ENCODE measurements at regions not wholly inside any gene's neighbourhood (a gene's known extent, or its start where the extent isn't known, plus 50 kb on each side); places are given as distances from the start of the nearest gene placed in this dataset.

DNA sequence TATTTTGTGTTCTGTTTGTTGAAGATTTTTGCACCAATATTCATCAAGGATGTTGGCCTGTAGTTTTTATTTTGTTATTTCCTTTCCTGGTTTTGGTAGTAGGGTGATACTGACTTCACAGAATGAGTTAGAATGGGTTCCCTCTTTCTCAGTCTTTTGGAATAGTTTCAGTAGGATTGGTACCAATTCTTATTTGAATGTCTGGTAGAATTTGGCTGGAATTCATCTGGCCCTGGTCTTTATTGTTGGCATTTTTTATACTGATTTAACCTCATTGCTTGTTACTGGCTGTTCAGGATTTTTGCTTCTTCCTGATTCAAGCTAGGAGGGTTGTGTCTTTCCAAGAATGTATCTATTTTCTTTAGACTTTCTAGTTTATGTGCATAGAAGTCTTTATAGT lies 263.7 kb downstream of the SOX11 start:
- DNase-seq (ENCODE audit: low spot score) = no peak

DNA sequence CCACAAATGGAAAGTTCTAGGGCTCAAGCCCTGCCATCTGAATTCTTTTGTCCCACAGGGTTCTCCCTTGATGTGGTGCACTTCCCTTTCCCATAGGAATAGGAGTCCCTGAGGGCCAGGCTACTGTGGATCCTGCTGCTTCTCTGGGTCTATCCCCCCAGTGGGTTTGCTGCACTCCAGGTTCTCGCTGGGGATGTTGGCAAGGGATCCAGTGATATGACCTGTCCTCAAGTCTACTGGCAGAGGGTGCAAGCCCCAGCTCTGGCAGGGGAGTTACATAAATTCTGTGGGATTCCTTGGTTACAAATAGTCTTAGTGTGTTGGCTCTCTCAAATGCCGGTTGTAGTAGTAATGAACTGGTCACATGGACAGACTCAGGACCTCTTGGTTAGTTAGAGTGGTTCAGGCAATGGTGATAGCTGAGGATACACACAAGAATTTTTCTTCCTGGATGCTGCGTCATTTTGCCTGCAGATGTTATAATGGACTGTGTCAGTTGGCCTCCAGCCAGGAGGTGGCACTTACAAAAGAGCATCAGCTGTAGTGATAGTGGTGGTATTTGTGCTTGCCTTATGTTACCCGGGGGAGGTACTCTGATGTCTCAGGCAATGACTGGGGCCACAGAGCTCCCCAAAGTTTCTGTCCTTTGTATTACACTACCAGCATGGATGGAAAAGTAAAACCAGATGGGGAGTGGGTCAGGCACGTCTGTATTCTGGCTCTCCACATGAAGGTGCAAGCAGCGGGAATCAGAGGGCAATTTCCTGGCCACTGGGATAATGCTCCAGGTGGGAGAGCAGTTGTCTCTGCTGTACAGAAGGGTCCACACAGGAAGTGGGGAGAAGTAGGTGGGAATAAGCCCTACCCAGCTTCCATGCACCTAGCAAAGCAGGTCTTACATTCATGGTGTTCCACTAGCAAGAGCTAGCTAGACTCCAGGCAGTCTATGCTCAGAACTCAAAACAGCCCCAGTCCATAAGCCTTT lies 267.9 kb downstream of the SOX11 start:
- no peak for DNase-seq (ENCODE audit: low spot score)

DNA sequence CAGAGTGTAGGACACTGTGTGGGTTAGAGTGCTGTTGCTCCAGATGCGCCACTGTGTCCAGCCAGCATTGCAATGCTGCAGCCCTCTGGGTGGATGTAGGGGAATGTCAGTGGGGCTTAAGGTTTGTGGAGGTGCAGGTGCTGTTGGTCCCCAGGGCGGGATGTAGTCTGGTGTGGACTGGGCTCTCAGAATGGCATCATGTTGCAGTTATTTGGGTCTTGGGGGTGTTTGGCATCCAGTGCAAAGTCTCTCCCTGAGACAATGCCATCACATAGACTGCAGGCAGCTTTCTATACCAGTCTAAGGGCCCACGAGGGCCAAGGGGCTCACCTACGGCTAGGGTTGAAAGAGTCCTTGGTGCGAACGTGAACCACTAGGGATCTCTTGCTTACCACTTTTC lies 275.3 kb downstream of the SOX11 start:
- DNase-seq (ENCODE audit: low spot score) = no peak

DNA sequence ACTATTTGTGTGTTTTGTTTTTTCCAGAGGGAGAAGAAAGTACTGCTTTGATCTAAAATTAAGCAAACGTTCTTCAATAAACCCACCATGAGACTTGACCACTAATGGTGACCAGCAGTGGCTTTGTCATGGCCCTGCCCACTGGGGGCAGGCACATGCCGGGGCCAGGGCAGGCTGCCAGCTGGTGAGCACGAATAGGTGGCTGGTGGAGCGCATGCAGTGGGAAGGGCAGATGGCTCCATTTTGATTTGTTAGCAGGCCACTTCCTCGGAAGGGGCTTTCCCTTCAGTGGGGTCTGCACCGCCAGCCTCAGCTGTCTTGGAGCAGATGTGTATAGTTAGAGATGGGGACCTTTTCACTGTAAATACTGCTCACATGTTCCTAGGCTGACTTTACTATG lies 277.1 kb downstream of the SOX11 start:
- no peak for DNase-seq (ENCODE audit: low spot score)

DNA sequence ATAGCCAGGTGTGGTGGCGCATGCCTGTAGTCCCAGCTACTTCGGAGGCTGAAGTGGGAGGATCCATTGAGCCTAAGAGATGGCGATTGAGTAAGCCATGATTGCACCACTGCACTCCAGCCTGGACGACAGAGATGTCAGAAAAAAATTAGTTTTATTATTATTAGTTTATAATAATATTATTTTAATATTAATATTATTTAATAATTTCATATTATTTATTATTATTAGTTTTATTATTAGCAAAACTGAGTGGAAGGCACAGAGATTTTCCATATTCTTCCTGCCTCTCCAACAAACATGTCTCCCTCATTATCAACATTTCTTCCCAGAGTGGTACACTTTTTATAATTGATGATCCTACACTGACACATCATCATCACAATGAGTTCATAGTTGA lies 278.2 kb downstream of the SOX11 start:
- DNase-seq (ENCODE audit: low spot score) = no peak

DNA sequence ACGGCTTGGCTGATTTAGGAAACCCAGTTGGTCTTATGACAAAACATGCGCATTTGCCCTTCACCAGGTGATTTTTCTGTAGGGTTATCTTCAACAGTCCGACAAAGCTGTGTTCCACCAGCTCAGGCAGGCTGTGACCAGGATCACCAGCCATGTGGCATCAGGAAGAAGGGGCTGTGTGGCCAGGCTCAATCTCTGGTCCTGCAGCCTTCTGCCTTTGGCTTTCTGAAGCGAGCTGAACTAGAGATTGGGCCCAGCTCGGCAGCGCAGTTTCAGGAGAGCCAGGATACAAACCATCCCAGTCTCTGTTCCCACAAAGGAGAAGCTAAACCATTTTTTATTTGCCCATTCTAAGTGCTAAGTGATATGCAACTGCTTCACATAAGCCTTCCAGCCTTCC lies 282.3 kb downstream of the SOX11 start:
- no peak for DNase-seq (ENCODE audit: low spot score)

DNA sequence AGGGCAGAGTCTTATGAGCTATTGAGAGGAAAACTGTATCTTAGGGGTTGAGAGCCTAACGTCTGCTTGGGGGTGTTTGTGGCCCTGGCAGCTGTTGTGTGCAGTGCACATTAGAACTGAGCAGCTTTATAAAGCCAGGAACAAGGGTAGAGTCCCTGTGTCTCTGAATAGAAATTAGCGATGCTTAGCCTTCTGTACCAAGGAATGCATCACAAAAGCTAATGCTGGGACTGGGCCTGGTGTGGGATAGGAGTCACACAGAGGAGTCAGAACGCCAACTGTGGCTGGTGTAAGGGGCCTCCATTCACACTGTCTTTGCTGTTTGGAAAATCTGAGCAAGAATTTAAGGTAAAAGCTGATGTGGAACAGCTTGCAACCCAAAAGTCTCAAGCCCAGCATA lies 283.2 kb downstream of the SOX11 start:
- no peak for DNase-seq (ENCODE audit: low spot score)

DNA sequence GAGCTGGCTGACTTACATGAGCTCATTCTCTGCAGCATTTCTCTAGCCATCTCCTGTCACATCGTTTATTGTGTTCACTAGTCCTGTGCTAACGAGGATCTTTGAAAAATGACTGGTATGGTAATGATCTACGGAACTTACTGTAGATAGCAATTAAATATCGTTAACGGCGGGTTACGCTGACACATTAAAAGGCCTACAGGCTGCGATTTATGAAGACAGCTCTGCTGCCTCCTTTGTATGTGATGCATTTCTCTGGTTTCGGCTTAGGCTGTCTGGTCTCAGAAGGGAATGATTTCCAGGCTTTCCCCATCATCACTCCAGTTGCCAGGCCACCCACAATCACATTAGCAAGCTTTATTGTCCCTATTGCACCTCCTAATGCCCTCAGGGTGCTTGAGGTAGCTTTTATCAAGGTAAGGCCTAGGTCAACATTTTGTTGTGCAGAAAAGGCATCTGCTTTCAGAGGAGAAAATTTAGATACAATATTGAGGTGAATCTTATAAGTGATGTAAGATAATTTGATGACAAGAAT lies 284.4 kb downstream of the SOX11 start:
- DNase-seq (ENCODE audit: low spot score) = no peak

DNA sequence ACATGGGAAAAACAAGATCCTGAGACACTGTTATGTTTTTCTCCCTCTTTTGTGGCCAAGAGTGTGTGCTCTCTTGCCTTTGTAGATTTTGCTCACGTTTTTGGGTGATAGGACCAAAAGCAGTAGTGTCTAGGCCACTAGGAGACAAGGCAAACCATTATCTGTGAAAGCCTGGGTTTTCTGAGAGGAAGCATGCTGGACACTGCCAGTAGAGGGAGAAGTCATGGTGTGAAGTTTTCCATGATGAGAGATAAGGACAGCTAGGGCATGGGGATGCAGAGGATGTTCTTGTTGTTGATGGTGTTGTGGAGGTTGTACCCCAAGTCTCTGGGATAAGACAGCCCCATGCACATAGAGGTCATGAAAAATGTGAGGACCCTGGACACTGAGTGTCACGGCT lies 285.3 kb downstream of the SOX11 start:
- no peak for DNase-seq (ENCODE audit: low spot score)

DNA sequence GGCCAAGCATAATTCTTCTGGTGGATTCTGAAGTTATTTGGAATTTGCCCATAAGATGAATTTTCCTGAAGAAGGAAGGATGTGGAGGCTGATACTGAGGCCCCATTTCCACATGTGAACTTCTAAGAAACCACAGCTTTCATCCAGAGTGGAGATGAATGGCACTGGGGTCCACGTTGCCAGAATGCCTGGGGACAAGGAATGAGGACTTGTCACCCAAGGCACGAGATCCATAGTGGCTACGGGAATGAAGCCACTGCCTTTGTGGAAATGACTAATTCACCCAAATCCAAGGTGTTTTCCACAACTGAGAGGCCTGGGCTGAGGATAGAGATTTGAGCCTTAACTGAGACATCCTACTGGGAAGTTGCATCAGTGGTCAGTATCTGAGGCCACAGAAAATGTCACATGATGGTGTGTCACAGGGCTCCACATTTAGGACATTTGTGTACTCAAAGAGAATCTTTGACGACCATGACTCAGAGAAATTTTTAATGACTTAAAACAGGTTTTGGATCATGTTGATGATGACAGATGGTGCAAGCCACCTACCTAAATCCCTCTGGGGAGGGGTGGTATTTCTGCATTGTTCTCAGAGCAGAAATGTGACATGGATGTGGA lies 286.1 kb downstream of the SOX11 start:
- DNase-seq (ENCODE audit: low spot score) = no peak

DNA sequence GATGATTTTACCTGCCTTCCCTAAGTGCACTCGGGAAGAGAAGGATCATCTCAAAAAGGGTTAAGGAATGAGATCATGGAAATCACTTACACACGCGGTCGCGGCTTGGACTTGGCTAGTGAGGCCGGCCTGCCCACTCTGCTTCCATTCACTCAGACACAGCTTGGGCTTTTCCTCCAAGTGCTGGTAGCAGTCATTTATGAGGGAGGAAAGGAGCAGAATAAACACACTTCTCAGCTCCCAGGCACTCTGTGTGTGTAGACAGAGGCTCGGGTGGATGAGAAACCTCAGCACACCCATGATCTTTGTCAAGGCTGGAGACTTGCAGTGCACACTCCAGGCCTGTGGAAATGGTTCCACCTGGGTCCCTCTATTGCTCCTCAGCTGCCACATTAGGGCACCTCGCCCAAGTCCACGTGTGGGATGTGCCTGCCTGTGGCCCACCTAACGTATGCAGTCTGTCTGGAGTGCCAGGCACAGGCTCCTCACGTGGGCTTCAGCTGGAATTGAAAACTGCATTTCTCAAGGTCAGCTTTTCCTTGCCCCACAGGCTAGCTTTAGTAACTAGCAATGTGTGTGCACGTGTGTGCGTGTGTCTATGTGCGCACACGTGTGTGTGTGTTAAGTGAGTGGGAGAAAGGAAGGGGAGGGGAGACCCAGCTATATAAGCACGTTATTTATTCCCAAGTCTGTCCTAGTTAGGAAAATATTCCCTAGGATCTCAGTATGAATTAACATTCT lies 288.4 kb downstream of the SOX11 start:
- peak; percentile 59 for DNase-seq (ENCODE audit: low spot score)

DNA sequence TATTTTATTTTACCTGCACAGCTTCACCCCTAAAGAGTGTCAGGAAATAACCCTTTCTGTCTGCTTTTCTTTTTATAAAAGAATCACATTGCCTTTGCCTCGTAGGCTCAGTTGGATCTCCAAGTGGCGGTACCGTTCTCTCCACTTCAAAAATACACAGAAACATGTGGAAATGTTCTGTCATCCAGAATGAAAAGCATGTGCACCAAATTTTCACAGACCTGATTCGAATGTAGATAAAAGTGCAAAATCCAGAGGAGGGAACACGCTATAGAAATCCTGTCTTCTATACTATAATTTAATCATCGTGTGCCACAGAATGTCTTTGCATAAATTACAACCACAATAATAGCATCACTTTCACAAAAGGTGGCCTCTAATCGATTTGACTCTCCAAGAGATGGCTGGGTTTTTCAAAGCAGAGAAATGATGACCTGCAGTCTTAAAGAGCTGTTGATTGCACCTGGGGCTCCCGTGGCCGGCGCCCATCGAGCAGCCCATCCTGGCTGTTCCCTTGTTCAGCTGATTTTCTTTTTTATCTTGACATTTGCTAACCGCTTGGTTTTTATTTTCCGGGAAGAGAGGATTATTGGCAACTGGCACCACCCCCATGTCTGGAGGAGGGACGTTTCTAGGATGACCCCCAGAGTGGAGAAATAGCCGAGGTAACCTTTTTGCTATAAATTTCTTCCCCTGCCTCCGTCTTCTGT lies 290.2 kb downstream of the SOX11 start:
- DNase-seq (ENCODE audit: low spot score) = no peak

DNA sequence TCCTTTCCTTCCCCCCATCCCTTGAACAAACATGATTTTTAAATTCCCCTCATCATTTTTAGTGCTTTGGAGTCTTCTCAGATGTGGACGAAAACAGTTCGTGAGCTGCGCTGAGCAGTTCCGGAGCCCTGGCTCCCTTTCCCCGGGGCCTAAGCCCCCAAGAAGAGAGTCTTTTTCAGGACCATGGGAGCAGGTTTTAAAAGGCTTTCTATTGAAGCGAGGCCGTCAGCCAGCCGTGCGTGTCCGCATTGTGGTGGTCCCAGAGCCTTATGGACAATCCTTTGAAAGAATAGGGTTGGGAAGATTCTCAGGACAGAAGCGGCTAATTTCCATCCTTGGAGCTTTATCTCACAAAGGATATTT lies 290.7 kb downstream of the SOX11 start:
- no peak for DNase-seq (ENCODE audit: low spot score)

DNA sequence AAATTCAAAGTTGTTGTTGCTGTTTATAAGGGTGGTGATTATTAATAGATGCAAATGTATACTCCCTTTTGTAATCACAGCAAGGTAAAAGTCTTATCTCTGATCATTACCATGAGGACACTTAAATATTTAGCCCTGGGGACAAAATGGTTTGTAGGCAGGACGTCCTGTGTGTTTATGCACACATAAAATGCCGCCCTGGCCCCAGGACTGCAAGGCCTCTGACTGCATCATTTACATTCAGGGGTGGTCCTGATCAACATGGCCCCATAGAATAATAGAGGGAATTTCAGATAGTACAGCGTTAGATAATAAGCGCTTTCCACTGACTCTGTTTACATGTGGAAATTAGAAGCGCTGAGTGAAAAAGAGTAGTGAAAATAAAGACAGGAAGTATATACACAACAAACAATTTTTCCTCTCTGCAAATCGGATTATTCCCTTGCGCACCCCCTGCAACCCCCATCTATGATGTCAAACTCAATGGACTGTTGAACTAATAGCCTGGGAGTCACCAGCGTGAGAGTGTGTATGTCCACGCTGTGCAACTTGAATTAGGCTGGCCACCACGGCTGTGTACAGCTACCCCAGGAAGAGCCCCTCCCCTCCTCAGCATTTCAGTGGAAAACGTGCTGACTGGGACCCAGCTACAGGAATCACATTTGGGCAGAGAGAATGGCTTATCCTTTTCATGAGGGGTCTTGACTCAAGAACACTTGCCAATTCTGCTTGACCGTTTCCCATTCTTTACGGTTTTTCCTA lies 291.5 kb downstream of the SOX11 start:
- no peak for DNase-seq (ENCODE audit: low spot score)

DNA sequence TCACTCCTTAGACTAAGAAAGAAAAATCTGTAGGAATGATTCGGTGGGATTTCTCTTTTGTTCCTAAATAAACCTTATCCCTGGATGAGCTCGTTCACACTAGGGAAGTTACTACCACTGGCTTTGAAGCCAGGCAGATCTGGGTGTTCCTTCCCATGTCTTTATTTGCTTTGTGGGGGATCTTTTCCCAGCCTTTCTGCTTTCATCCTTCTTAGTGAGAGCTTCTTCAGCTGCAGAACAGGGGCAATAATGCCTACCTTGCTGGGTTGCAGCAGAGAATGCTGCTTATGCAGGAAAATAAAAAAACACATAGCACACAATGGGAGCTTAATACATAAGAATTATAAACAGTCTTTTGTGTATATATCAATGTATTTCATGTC lies 292.1 kb downstream of the SOX11 start:
- no peak for DNase-seq (ENCODE audit: low spot score)

DNA sequence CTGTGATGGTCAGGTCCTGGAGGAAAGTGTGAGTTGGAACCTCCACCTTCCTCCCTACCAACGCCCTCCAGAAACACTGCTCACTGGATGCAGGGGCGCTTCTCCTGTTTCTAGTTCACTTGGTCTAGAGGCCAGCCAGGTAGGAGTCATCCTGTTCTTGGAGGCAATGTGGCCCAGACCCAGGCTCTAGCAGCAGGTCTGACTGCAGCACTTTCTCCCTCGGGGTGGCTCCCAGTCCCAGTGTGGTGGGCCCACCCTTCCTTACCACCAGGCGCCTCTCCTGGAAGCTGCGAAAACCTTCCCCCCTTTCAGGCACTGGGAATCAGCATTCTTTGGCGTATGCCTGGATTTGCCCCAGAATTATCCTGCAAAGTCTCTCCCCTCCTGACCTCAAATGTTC lies 292.8 kb downstream of the SOX11 start:
- no peak for DNase-seq (ENCODE audit: low spot score)

DNA sequence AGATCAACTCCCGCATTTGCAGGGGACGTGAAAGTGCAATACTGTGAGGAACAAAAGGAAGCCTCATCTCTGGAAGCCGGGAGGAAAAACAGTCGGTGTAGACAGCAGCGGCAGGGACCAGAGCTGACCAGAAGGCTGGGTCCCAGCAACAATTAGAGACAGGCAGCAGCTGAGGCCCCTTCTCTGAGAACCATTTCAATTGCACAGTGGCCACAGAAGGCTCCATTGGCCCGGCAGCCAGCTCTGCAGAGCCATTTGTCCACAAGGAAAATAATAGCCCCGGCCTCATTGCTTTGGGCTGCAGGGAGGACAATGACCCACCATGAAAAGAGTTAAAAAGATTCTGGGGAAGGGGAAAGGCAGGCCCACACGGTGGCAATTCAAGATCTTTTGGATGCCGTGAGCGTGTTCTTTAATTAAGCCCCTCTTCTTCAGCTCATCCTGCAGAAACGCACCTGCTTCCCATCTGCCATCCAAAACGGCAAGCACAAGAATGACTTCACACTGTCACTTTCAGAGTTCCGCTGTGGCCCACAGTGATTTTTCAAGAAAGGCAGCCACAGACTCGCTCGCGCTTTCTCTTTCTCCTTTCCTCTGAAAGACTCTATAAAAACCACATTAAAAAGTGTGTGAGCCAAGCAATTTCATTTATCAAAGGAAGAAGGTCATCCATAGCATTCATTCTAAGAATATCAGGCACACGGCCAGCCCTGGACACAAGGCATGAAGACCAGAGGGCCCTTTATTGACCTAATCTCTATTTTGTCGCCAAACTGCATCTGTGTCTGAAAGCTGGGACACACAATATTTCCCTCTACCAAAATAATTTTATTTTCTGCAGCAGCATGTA lies 293.6 kb downstream of the SOX11 start:
- no peak for DNase-seq (ENCODE audit: low spot score)

DNA sequence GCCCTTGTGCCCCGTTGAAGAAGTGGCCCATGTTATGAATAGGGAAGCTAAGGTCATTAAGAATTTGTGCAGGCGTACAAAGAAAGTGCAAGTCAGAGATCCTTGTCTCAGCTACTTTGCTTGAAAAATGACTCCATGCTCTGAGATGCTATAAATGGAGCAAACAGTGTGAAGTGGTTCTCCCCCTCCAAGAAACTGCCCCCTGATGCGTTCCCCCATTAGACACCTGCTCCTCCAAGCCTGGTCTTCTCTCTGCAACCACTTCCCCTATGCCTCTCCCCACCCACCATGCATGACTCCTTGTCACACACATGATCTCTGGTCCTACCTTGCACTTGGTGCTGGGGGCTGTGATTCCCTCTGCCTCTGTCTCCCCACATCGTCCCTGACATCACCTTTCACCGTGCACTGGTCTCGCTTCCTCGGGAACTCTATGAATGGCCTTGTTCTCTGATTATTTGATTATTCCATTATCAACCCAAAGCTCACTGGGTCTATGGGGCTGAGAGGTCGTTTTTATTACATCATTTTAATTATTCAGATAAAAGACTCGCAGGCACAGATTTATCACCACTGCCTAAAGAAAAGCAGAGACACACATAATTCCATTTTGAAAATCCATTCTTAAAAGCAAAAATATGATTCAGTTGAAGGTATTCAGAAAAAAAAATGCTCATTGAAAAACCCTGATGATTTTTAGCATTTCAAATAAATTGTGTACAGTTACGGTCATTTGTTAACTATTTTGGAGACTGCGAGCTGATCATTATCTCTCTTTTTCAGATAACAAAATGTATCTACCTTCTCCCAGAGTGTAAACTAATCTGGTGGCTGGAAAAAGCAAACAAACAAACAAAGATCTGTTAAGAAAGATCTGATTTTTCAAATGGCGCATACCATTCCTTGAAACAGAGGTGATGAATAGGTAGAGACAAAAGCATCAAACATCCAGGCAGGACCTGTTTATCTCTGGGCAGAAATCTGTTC lies 294.9 kb downstream of the SOX11 start:
- no peak for DNase-seq (ENCODE audit: low spot score)

DNA sequence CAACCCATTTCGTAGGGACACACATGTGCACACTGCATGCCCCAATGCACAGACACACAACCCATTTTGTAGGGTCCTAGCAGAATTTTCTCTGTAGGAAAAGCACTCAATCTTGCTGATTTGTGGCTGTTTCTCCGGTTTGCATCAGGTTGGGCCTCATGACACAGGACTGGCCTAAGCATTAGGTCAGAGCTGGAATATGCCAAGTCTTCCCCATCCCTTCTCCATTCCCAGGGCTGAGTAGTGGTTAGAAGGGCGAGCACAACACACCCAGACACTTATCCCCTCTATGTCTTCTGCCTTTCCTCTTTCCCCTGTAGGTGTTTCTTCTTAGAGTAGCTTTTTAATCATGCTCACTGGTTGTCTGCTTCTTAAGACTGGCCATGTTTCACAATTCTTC lies 295.9 kb downstream of the SOX11 start:
- no peak for DNase-seq (ENCODE audit: low spot score)
